Peyer's patch (tissue), 4 donors: ENCODE measurements at regions not wholly inside any gene's neighbourhood (a gene's known extent, or its start where the extent isn't known, plus 50 kb on each side); places are given as distances from the start of the nearest gene placed in this dataset.

Experiments used
- POLR2A ChIP-seq, 2 donors: fragments of 450-650 bp; IDR thresholded peaks; one replicate each; pipeline ENCODE4 v1.5.1; 2017; ENCODE audit warnings: antibody characterized with exemption in 2 of 2, mild to moderate bottlenecking in 2 of 2, moderate library complexity in 2 of 2
- TF ChIP-seq, protein P1 (sequence below), 6 experiments: fragments of 450-650 bp in 4 of 6; fragments of 200-600 bp in 2 of 6; sonication (generic) in 1 of 6; IDR thresholded peaks; one replicate each; pipeline ENCODE4 v1.5.1; 2017 to 2019; ENCODE audit warnings: antibody characterized with exemption in 6 of 6, mild to moderate bottlenecking in 3 of 6, moderate library complexity in 1 of 6

GRCh38 chr16:27633721-27634120, 83.8 kb downstream of the KATNIP start:
- TF ChIP-seq, protein P1, sequence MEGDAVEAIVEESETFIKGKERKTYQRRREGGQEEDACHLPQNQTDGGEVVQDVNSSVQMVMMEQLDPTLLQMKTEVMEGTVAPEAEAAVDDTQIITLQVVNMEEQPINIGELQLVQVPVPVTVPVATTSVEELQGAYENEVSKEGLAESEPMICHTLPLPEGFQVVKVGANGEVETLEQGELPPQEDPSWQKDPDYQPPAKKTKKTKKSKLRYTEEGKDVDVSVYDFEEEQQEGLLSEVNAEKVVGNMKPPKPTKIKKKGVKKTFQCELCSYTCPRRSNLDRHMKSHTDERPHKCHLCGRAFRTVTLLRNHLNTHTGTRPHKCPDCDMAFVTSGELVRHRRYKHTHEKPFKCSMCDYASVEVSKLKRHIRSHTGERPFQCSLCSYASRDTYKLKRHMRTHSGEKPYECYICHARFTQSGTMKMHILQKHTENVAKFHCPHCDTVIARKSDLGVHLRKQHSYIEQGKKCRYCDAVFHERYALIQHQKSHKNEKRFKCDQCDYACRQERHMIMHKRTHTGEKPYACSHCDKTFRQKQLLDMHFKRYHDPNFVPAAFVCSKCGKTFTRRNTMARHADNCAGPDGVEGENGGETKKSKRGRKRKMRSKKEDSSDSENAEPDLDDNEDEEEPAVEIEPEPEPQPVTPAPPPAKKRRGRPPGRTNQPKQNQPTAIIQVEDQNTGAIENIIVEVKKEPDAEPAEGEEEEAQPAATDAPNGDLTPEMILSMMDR (IDR thresholded peaks at IDR 0.05) = no peak
- no peak for TF ChIP-seq POLR2A (IDR thresholded peaks at IDR 0.05)
